Neural cell (in vitro differentiated cells): ENCODE measurements at regions not wholly inside any gene's neighbourhood (a gene's known extent, or its start where the extent isn't known, plus 50 kb on each side); places are given as distances from the start of the nearest gene placed in this dataset.

Source experiments
- CTCF ChIP-seq: fragments of 450-650 bp; IDR thresholded peaks from 2 replicates; pipeline ENCODE4 v1.5.1; 2014; ENCODE audit warnings: antibody characterized with exemption, mild to moderate bottlenecking, moderate library complexity; ENCODE audit not compliant: poor library complexity, severe bottlenecking
- EP300 ChIP-seq: fragments of 450-650 bp; conservative IDR thresholded peaks from 2 replicates; pipeline ENCODE4 v1.6.1; 2014; ENCODE audit warnings: antibody characterized with exemption, mild to moderate bottlenecking, moderate library complexity; ENCODE audit not compliant: poor library complexity, severe bottlenecking
- EZH2 ChIP-seq: fragments of 200-600, 300-800 bp; shearing (Covaris generic), sonication (generic); IDR thresholded peaks from 2 replicates; pipeline ENCODE4 v1.6.1; 2014; ENCODE audit warnings: antibody characterized with exemption, low read length, borderline replicate concordance, mild to moderate bottlenecking; ENCODE audit not compliant: insufficient read depth, poor library complexity, severe bottlenecking
- MXI1 ChIP-seq: fragments of 450-650 bp; conservative IDR thresholded peaks from 2 replicates; pipeline ENCODE4 v1.6.1; 2014; ENCODE audit warnings: antibody characterized with exemption, mild to moderate bottlenecking; ENCODE audit not compliant: poor library complexity, severe bottlenecking
- POLR2AphosphoS5 ChIP-seq: IDR thresholded peaks from 2 replicates; pipeline ENCODE4 v1.6.1; 2012

DNA sequence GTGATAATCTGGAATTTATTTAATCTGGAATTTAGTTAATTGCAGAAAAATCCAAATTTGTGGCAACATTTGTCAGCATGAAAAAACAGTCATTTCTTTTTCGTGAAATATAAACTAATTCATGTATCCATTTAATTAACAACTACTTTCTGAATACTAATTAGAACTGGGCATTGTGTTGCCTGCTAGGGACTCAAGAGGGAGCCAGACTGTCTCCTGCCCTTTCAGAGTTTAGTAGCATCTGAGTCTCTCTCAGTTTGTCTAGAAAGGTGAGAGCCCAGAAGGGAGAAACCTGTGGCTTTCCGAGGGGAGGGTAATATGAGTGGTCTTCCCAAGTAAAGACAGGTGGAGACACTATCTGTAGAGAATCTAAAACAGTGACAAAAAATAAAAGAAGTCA lies 210.9 kb upstream of the HDDC2 start:
- TF ChIP-seq CTCF (no peak), POLR2AphosphoS5 (no peak), EP300 (no peak), EZH2 (no peak), MXI1 (no peak)
